Spleen (tissue), 11 donors: ENCODE measurements at regions not wholly inside any gene's neighbourhood (a gene's known extent, or its start where the extent isn't known, plus 50 kb on each side); places are given as distances from the start of the nearest gene placed in this dataset.
"Not testable (repeated sequence)": the region's sequence is repeated elsewhere in the genome, so short reads cannot be mapped to it uniquely, and the experiment has no call there.

Source experiments
- DNase-seq: peaks from one replicate; pipeline ENCODE4 v3.0.0-alpha.2; 2020
- H3K27ac ChIP-seq, 8 donors: fragments of 200-600 bp; sonication (generic) in 7 of 8; 1 replicate in 4 of 8; 2 replicates in 4 of 8; pipeline versions ENCODE4 v1.5.0 to v1.8.0; 2016 to 2021; ENCODE audit warnings: inconsistent platforms in 4 of 8, mild to moderate bottlenecking in 4 of 8, moderate library complexity in 1 of 8
- H3K27me3 ChIP-seq, 7 donors: fragments of 200-600 bp; sonication (generic) in 6 of 7; replicated peaks in 1 of 7; 1 replicate in 4 of 7; 2 replicates in 3 of 7; pipeline versions ENCODE4 v1.5.0 to v1.8.0; 2016 to 2021; ENCODE audit warnings: inconsistent platforms in 3 of 7, mild to moderate bottlenecking in 1 of 7
- H3K36me3 ChIP-seq, 6 donors: fragments of 200-600 bp; sonication (generic) in 5 of 6; 1 replicate in 4 of 6; 2 replicates in 2 of 6; pipeline versions ENCODE4 v1.5.0 to v1.8.0; 2016 to 2021; ENCODE audit warnings: inconsistent platforms in 2 of 6
- H3K4me1 ChIP-seq, 6 donors: fragments of 200-600 bp; sonication (generic) in 5 of 6; 1 replicate in 3 of 6; 2 replicates in 3 of 6; pipeline versions ENCODE4 v1.5.0 to v1.8.0; 2016 to 2021; ENCODE audit warnings: inconsistent platforms in 3 of 6
- H3K4me3 ChIP-seq, 8 donors: fragments of 200-600 bp; sonication (generic) in 7 of 8; 1 replicate in 4 of 8; 2 replicates in 4 of 8; pipeline versions ENCODE4 v1.5.0 to v1.8.0; 2016 to 2021; ENCODE audit warnings: inconsistent platforms in 4 of 8, mild to moderate bottlenecking in 4 of 8, moderate library complexity in 2 of 8
- H3K9me3 ChIP-seq, 8 donors: fragments of 200-600 bp; sonication (generic) in 7 of 8; 1 replicate in 4 of 8; 2 replicates in 4 of 8; pipeline versions ENCODE4 v1.5.0 to v1.8.0; 2016 to 2021; ENCODE audit warnings: inconsistent platforms in 4 of 8
- CTCF ChIP-seq, 11 experiments: fragments of 200-600 bp in 7 of 11; fragments of 450-650 bp in 4 of 11; sonication (generic) in 4 of 11; IDR thresholded peaks in 8 of 11; conservative IDR thresholded peaks in 3 of 11; 1 replicate in 7 of 11; 2 replicates in 4 of 11; pipeline versions ENCODE4 v1.4.0 to v1.8.0; 2016 to 2021; ENCODE audit warnings: antibody characterized with exemption in 11 of 11, inconsistent platforms in 4 of 11, mild to moderate bottlenecking in 1 of 11
- POLR2A ChIP-seq, 3 donors: fragments of 450-650 bp; IDR thresholded peaks; one replicate each; pipeline ENCODE4 v1.5.1; 2017; ENCODE audit warnings: antibody characterized with exemption in 3 of 3, mild to moderate bottlenecking in 1 of 3
- POLR2AphosphoS5 ChIP-seq, 3 donors: sonication (generic); formaldehyde crosslinking; IDR thresholded peaks; one replicate each; pipeline ENCODE4 v1.5.1; 2017; ENCODE audit warnings: antibody characterized with exemption in 3 of 3
- WGBS, 5 donors: extraction: QIAGEN DNeasy Blood & Tissue Kit in 3 of 5; methylation state at CpG; one replicate each; pipeline versions ENCODE4 v1.1.5 to v1.1.7; 2013 to 2018; 5-methylcytosine and 5-hydroxymethylcytosine counted together
- intact Hi-C: fragments of 100-400 bp; cut with DNase I; formaldehyde crosslinking; loops from one replicate; pipeline ENCODE4 v1.15.0; 2023; ENCODE audit warnings: low total_unique reads
- donor health status: healthy with polysubstance abuse.
- donor health status: DM: no; HTN: no; CAD: no; lungs with moderate emphysema.
- donor health status: DM: no; HTN: no; CAD: no.
- donor health status: Bipolar disorder and iron deficiency.
- donor health status: healthy.
- donor health status: DM: no; HTN: no; CAD: no.
- donor health status: DM: yes; HTN: yes; CAD: no.

- Histone ChIP-seq H3K27ac (no peak overlapping the region), H3K9me3 (peaks cover 0 to 15% (median 0%) of the 10 kb centered on the region in 8 donors), H3K27me3 (no peaks in the 10 kb centered on the region), H3K4me1 (no peaks in the 10 kb centered on the region), H3K36me3 (no peaks in the 10 kb centered on the region), H3K4me3 (no peak overlapping the region)
- no peak for DNase-seq
- WGBS, 5 donors = 33 to 67% (median 58%) methylated on average over 1 of the region's 1 CpG
- no peak for TF ChIP-seq CTCF (IDR thresholded peaks at IDR 0.05 in 8 of 11, conservative IDR thresholded peaks at IDR 0.05 in 3 of 11)
- TF ChIP-seq POLR2A (IDR thresholded peaks at IDR 0.05) = no peak
- no peak for TF ChIP-seq POLR2AphosphoS5 (IDR thresholded peaks at IDR 0.05)
- intact Hi-C loops = no loop called here
These were observed 154.3 kb upstream of the GNAI1 start for GRCh38 chr7:79980376-79980775.

DNA sequence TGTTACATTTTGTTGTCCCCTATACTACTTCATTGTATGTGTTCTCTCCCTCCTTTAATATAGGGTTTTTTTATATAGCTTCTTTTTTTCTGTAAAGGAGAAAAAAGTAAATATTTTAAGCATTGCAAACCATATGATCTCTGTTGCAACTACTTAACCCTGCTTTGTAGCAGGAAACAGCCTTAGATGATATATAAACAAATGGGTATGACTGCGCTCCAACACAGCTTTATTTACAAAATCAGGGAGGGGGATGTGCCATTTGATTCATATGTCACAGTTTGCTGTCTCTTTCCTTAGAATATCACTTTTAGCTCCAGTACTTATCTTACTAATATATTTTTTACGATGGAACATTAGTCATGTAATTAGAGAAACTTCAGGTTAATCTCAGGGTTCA is 155.2 kb upstream of the GNAI1 start:
- Histone ChIP-seq H3K9me3 (peaks cover 0 to 15% (median 0%) of the 10 kb centered on the region in 8 donors), H3K4me1 (no peaks in the 10 kb centered on the region), H3K4me3 (no peak overlapping the region), H3K27ac (no peak overlapping the region), H3K36me3 (no peaks in the 10 kb centered on the region), H3K27me3 (no peaks in the 10 kb centered on the region)
- DNase-seq = no peak
- WGBS, 5 donors = 76 to 87% (median 84%) methylated on average over 2 of the region's 2 CpGs
- intact Hi-C loops = no loop called here
- TF ChIP-seq POLR2AphosphoS5 (IDR thresholded peaks at IDR 0.05) (no peak), POLR2A (IDR thresholded peaks at IDR 0.05) (no peak), CTCF (IDR thresholded peaks at IDR 0.05 in 8 of 11, conservative IDR thresholded peaks at IDR 0.05 in 3 of 11) (no peak)

DNA sequence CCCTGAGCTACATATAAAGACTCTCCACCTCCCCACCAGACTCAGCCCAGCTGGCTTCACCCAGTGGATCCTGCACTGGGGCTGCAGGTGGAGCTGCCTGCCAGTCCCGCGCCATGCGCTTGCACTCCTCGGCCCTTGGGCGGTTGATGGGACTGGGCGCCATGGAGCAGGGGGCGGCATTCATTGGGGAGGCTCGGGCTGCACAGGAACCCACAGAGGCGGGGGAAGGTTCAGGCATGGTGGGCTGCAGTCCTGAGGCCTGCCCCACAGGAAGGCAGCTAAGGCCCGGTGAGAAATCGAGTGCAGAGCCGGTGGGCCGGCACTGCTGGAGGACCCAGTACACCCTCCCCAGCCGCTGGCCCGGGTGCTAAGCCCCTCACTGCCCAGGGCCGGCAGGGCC is 157.2 kb upstream of the GNAI1 start:
- TF ChIP-seq POLR2A (IDR thresholded peaks at IDR 0.05) = no peak
- TF ChIP-seq CTCF (IDR thresholded peaks at IDR 0.05 in 8 of 11, conservative IDR thresholded peaks at IDR 0.05 in 3 of 11) = no peak
- TF ChIP-seq POLR2AphosphoS5 (IDR thresholded peaks at IDR 0.05) = no peak
- H3K36me3 ChIP-seq = no peaks in the 10 kb centered on the region
- H3K4me3 ChIP-seq = no peak overlapping the region
- H3K9me3 ChIP-seq = peaks cover 0 to 15% (median 0%) of the 10 kb centered on the region in 8 donors
- peak; percentile 62 for DNase-seq
- no peaks in the 10 kb centered on the region for H3K4me1 ChIP-seq
- no peak overlapping the region for H3K27ac ChIP-seq
- intact Hi-C loops = no loop called here
- WGBS, 5 donors = 93 to 100% (median 96%) methylated on average over 7 to 16 of the region's 16 CpGs
- no peaks in the 10 kb centered on the region for H3K27me3 ChIP-seq

DNA sequence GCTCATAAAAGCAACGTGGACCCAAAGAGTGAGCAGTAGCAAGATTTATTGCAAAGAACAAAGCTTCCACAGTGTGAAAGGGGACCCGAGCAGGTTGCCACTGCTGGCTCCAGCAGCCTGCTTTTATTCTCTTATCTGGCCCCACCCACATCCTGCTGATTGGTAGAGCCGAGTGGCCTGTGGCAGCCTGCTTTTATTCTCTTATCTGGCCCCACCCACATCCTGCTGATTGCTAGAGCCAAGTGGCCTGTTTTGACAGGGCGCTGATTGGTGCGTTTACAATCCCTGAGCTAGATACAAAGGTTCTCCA is 158.0 kb upstream of the GNAI1 start:
- H3K36me3 ChIP-seq, H3K27ac ChIP-seq, H3K4me3 ChIP-seq, H3K4me1 ChIP-seq, H3K27me3 ChIP-seq, DNase-seq, intact Hi-C loops: not testable (repeated sequence)
- H3K9me3 ChIP-seq = peaks cover 0 to 15% (median 0%) of the 10 kb centered on the region in 8 donors
- 75 to 79% (median 77%) methylated on average over 5 of the region's 5 CpGs for WGBS, 5 donors

DNA sequence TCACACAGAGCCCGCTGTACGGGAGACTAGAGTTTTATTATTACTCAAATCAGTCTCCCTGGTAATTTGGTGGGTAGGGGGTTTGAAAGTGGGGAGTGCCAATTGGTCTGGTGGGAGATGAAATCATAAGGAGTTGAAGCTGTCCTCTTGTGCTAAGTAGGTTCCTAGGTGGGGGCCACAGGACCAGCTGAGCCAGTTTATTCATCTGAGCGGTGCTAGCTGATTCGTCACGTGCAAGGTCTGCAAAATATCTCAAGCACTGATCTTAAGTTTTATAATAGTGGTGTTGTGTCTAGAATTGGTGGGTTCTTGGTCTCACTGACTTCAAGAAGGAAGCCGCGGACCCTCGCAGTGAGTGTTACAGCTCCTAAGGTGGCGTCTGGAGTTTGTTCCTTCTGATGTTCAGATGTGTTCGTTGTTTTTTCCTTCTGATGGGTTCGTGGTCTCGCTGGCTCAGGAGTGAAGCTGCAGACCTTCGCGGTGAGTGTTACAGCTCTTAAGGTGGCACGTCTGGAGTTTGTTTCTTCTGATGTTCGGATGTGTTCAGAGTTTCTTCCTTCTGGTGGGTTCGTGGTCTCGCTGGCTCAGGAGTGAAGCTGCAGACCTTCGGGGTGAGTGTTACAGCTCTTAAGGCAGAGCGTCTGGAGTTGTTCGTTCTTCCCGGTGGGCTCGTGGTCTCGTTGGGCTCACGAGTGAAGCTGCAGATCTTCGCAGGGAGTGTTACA is 158.5 kb upstream of the GNAI1 start:
- H3K27me3 ChIP-seq, H3K36me3 ChIP-seq, H3K4me3 ChIP-seq, H3K27ac ChIP-seq, intact Hi-C loops, DNase-seq, H3K4me1 ChIP-seq: not testable (repeated sequence)
- 84 to 88% (median 87%) methylated on average over 26 of the region's 26 CpGs for WGBS, 5 donors
- H3K9me3 ChIP-seq = peaks cover 0 to 15% (median 0%) of the 10 kb centered on the region in 8 donors
